ENCODE measurements at regions not wholly inside any gene's neighbourhood (a gene's known extent, or its start where the extent isn't known, plus 50 kb on each side); places are given as distances from the start of the nearest gene placed in this dataset.

GRCh38 chr4:184288451-184289178, 70.9 kb upstream of the ENPP6 start:
- no peak for TF ChIP-seq POLR2AphosphoS5 (IDR thresholded peaks at IDR 0.05)
- TF ChIP-seq CTCF (IDR thresholded peaks at IDR 0.05): no peak
- no peak for TF ChIP-seq POLR2A (IDR thresholded peaks at IDR 0.05)
